ENCODE measurements at regions not wholly inside any gene's neighbourhood (a gene's known extent, or its start where the extent isn't known, plus 50 kb on each side); places are given as distances from the start of the nearest gene placed in this dataset.

DNA sequence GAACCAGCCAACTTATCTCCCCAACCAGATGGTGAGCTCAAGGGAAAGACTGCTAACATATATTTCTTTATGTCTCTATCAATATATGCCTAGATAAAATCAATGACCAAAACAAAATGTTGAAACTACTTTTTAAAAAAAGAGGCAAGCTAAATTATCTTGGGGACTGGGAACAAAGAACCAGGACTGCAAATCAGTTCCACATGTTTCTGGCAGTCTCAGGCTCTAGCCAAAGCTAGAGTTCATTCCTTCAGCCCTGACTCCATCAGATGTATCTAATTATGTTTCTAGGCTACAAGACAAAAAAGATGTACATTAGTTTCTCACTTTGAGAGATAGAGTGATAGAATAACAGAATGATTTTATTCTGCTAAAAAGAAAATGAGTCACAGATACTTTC, 1290.3 kb upstream of the SORCS1 start:
- no peak for TF ChIP-seq POLR2A (IDR thresholded peaks at IDR 0.05)
- TF ChIP-seq, protein P1, sequence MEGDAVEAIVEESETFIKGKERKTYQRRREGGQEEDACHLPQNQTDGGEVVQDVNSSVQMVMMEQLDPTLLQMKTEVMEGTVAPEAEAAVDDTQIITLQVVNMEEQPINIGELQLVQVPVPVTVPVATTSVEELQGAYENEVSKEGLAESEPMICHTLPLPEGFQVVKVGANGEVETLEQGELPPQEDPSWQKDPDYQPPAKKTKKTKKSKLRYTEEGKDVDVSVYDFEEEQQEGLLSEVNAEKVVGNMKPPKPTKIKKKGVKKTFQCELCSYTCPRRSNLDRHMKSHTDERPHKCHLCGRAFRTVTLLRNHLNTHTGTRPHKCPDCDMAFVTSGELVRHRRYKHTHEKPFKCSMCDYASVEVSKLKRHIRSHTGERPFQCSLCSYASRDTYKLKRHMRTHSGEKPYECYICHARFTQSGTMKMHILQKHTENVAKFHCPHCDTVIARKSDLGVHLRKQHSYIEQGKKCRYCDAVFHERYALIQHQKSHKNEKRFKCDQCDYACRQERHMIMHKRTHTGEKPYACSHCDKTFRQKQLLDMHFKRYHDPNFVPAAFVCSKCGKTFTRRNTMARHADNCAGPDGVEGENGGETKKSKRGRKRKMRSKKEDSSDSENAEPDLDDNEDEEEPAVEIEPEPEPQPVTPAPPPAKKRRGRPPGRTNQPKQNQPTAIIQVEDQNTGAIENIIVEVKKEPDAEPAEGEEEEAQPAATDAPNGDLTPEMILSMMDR (IDR thresholded peaks at IDR 0.05) = no peak

Measured in tibial nerve (tissue), 3 donors.